Mesothelial cell of epicardium (in vitro differentiated cells): ENCODE measurements at regions not wholly inside any gene's neighbourhood (a gene's known extent, or its start where the extent isn't known, plus 50 kb on each side); places are given as distances from the start of the nearest gene placed in this dataset.

ENCODE experiments used
- DNase-seq, 2 experiments: peaks; one replicate each; pipeline ENCODE4 v3.0.0; 2021; ENCODE audit warnings: low spot score in 2 of 2; ENCODE audit not compliant: unreplicated experiment in 2 of 2
- H3K27ac Mint-ChIP-seq: 2 replicates; pipeline ENCODE4 v1.8.0; 2021; ENCODE audit warnings: mixed read lengths
- H3K27me3 Mint-ChIP-seq: 2 replicates; pipeline ENCODE4 v1.8.0; 2021; ENCODE audit warnings: low read depth, mixed read lengths
- H3K36me3 Mint-ChIP-seq: 2 replicates; pipeline ENCODE4 v1.8.0; 2021; ENCODE audit warnings: mixed read lengths
- H3K4me1 Mint-ChIP-seq: 2 replicates; pipeline ENCODE4 v1.8.0; 2021; ENCODE audit warnings: mixed read lengths
- H3K4me3 Mint-ChIP-seq: 2 replicates; pipeline ENCODE4 v1.8.0; 2021; ENCODE audit warnings: mild to moderate bottlenecking, moderate library complexity, mixed read lengths
- H3K9me3 Mint-ChIP-seq: 2 replicates; pipeline ENCODE4 v1.8.0; 2021; ENCODE audit warnings: mixed read lengths
- CTCF ChIP-seq: fragments of 200-600 bp; sonication (generic); IDR thresholded peaks from one replicate; pipeline ENCODE4 v1.5.0; 2021; ENCODE audit warnings: antibody characterized with exemption; ENCODE audit not compliant: unreplicated experiment

- DNase-seq, result no peak
- Mint-ChIP-seq H3K4me3 (no peak overlapping the region), H3K9me3 (peaks cover 8% of the 10 kb centered on the region), H3K27me3 (no peaks in the 10 kb centered on the region), H3K36me3 (no peaks in the 10 kb centered on the region), H3K4me1 (peaks cover 28% of the 10 kb centered on the region), H3K27ac (no peak overlapping the region)
- no peak for TF ChIP-seq CTCF
Measured at GRCh38 chr5:143495821-143496275, 92.4 kb upstream of the NR3C1 start.

GRCh38 chr5:143495110-143495509 is 91.6 kb upstream of the NR3C1 start:
- Mint-ChIP-seq H3K27ac (no peak overlapping the region), H3K27me3 (no peaks in the 10 kb centered on the region), H3K9me3 (peaks cover 8% of the 10 kb centered on the region), H3K4me1 (peaks cover 28% of the 10 kb centered on the region), H3K36me3 (no peaks in the 10 kb centered on the region), H3K4me3 (no peak overlapping the region)
- no peak for TF ChIP-seq CTCF
- no peak for DNase-seq

- no peak for DNase-seq
Measured at GRCh38 chr5:143494595-143494994, 91.1 kb upstream of the NR3C1 start.

GRCh38 chr5:143494162-143494561 is 90.7 kb upstream of the NR3C1 start:
- TF ChIP-seq CTCF, result no peak
- no peak for DNase-seq
- H3K36me3 Mint-ChIP-seq, result no peaks in the 10 kb centered on the region
- peaks cover 28% of the 10 kb centered on the region for H3K4me1 Mint-ChIP-seq
- H3K27ac Mint-ChIP-seq, result no peak overlapping the region
- H3K27me3 Mint-ChIP-seq, result no peaks in the 10 kb centered on the region
- H3K9me3 Mint-ChIP-seq, result peaks cover 8% of the 10 kb centered on the region
- no peak overlapping the region for H3K4me3 Mint-ChIP-seq

More at GRCh38 chr5:143494595-143494994, 91.1 kb upstream of the NR3C1 start:
- H3K27me3 Mint-ChIP-seq, result no peaks in the 10 kb centered on the region
- H3K4me3 Mint-ChIP-seq, result no peak overlapping the region
- no peak overlapping the region for H3K27ac Mint-ChIP-seq
- no peaks in the 10 kb centered on the region for H3K36me3 Mint-ChIP-seq
- peaks cover 8% of the 10 kb centered on the region for H3K9me3 Mint-ChIP-seq
- no peak for TF ChIP-seq CTCF
- H3K4me1 Mint-ChIP-seq, result peaks cover 28% of the 10 kb centered on the region

- TF ChIP-seq CTCF, result no peak
- peaks cover 28% of the 10 kb centered on the region for H3K4me1 Mint-ChIP-seq
- DNase-seq, result no peak
- no peak overlapping the region for H3K27ac Mint-ChIP-seq
- H3K4me3 Mint-ChIP-seq, result no peak overlapping the region
- peaks cover 8% of the 10 kb centered on the region for H3K9me3 Mint-ChIP-seq
- no peaks in the 10 kb centered on the region for H3K27me3 Mint-ChIP-seq
- H3K36me3 Mint-ChIP-seq, result no peaks in the 10 kb centered on the region
Measured at GRCh38 chr5:143492783-143493182, 89.3 kb upstream of the NR3C1 start.

GRCh38 chr5:143491646-143492045 is 88.2 kb upstream of the NR3C1 start:
- H3K27ac Mint-ChIP-seq, result no peak overlapping the region
- no peak for TF ChIP-seq CTCF
- H3K9me3 Mint-ChIP-seq, result peaks cover 8% of the 10 kb centered on the region
- H3K4me3 Mint-ChIP-seq, result no peak overlapping the region
- no peaks in the 10 kb centered on the region for H3K36me3 Mint-ChIP-seq
- no peak for DNase-seq
- H3K27me3 Mint-ChIP-seq, result no peaks in the 10 kb centered on the region
- peaks cover 25% of the 10 kb centered on the region for H3K4me1 Mint-ChIP-seq
